ES-I3 (cell line): ENCODE measurements at regions not wholly inside any gene's neighbourhood (a gene's known extent, or its start where the extent isn't known, plus 50 kb on each side); places are given as distances from the start of the nearest gene placed in this dataset.

ENCODE experiments used
- H3K36me3 ChIP-seq: 2 replicates; pipeline ENCODE4 v1.6.1; 2013; ENCODE audit warnings: mild to moderate bottlenecking, low read length, control low read depth, moderate library complexity; ENCODE audit not compliant: insufficient read depth
- H3K4me1 ChIP-seq: 2 replicates; pipeline ENCODE4 v1.6.1; 2013; ENCODE audit warnings: mild to moderate bottlenecking, control low read depth, low read length; ENCODE audit not compliant: insufficient read depth
- H3K9ac ChIP-seq: 2 replicates; pipeline ENCODE4 v1.6.1; 2013; ENCODE audit warnings: low read depth, mild to moderate bottlenecking, low read length, moderate library complexity
- H3K9me3 ChIP-seq: 2 replicates; pipeline ENCODE4 v1.6.1; 2013; ENCODE audit warnings: mild to moderate bottlenecking, low read length, moderate library complexity; ENCODE audit not compliant: control insufficient read depth, insufficient read depth

- Histone ChIP-seq H3K9ac (no peak overlapping the region), H3K4me1 (peaks cover 6% of the 10 kb centered on the region), H3K9me3 (no peaks in the 10 kb centered on the region), H3K36me3 (no peaks in the 10 kb centered on the region)
These were observed 395.0 kb downstream of the DTHD1 start for GRCh38 chr4:36676139-36677050.

GRCh38 chr4:36677112-36677511 lies 395.7 kb downstream of the DTHD1 start:
- Histone ChIP-seq H3K36me3 (no peaks in the 10 kb centered on the region), H3K4me1 (peaks cover 6% of the 10 kb centered on the region), H3K9ac (no peak overlapping the region), H3K9me3 (no peaks in the 10 kb centered on the region)

- Histone ChIP-seq H3K36me3 (no peaks in the 10 kb centered on the region), H3K4me1 (peaks cover 6% of the 10 kb centered on the region), H3K9me3 (no peaks in the 10 kb centered on the region), H3K9ac (no peak overlapping the region)
These were observed 396.5 kb downstream of the DTHD1 start for GRCh38 chr4:36677874-36678273.

GRCh38 chr4:36687681-36688080 lies 406.3 kb downstream of the DTHD1 start:
- Histone ChIP-seq H3K9ac (no peak overlapping the region), H3K4me1 (no peaks in the 10 kb centered on the region), H3K9me3 (peaks cover 11% of the 10 kb centered on the region), H3K36me3 (no peaks in the 10 kb centered on the region)

- Histone ChIP-seq H3K9me3 (peaks cover 8% of the 10 kb centered on the region), H3K4me1 (no peaks in the 10 kb centered on the region), H3K9ac (no peak overlapping the region), H3K36me3 (no peaks in the 10 kb centered on the region)
These were observed 411.2 kb downstream of the DTHD1 start for GRCh38 chr4:36692586-36692985.

GRCh38 chr4:36702245-36702644 lies 420.8 kb downstream of the DTHD1 start:
- H3K9ac ChIP-seq: no peak overlapping the region
- H3K9me3 ChIP-seq: peaks cover 19% of the 10 kb centered on the region
- H3K4me1 ChIP-seq: no peaks in the 10 kb centered on the region
- H3K36me3 ChIP-seq: no peaks in the 10 kb centered on the region

GRCh38 chr4:36704289-36704688 lies 422.9 kb downstream of the DTHD1 start:
- H3K36me3 ChIP-seq: no peaks in the 10 kb centered on the region
- no peaks in the 10 kb centered on the region for H3K4me1 ChIP-seq
- H3K9me3 ChIP-seq: peaks cover 19% of the 10 kb centered on the region
- no peak overlapping the region for H3K9ac ChIP-seq

- no peaks in the 10 kb centered on the region for H3K36me3 ChIP-seq
- no peaks in the 10 kb centered on the region for H3K4me1 ChIP-seq
- H3K9ac ChIP-seq: no peak overlapping the region
- peaks cover 4% of the 10 kb centered on the region for H3K9me3 ChIP-seq
These were observed 428.6 kb downstream of the DTHD1 start for GRCh38 chr4:36709991-36710390.

GRCh38 chr4:36712013-36712412 lies 430.6 kb downstream of the DTHD1 start:
- Histone ChIP-seq H3K9me3 (no peaks in the 10 kb centered on the region), H3K36me3 (no peaks in the 10 kb centered on the region), H3K9ac (no peak overlapping the region), H3K4me1 (no peaks in the 10 kb centered on the region)

- Histone ChIP-seq H3K4me1 (no peaks in the 10 kb centered on the region), H3K36me3 (no peaks in the 10 kb centered on the region), H3K9me3 (no peaks in the 10 kb centered on the region), H3K9ac (no peak overlapping the region)
These were observed 435.5 kb downstream of the DTHD1 start for GRCh38 chr4:36716874-36717273.

GRCh38 chr4:36719425-36719824 lies 438.0 kb downstream of the DTHD1 start:
- H3K9me3 ChIP-seq: no peaks in the 10 kb centered on the region
- H3K4me1 ChIP-seq: no peaks in the 10 kb centered on the region
- no peaks in the 10 kb centered on the region for H3K36me3 ChIP-seq
- no peak overlapping the region for H3K9ac ChIP-seq

- no peaks in the 10 kb centered on the region for H3K4me1 ChIP-seq
- H3K9ac ChIP-seq: no peak overlapping the region
- H3K36me3 ChIP-seq: no peaks in the 10 kb centered on the region
- H3K9me3 ChIP-seq: no peaks in the 10 kb centered on the region
These were observed 441.6 kb downstream of the DTHD1 start for GRCh38 chr4:36722986-36723385.

GRCh38 chr4:36734334-36734733 lies 452.9 kb downstream of the DTHD1 start:
- no peaks in the 10 kb centered on the region for H3K36me3 ChIP-seq

GRCh38 chr4:36737691-36738090 lies 456.3 kb downstream of the DTHD1 start:
- H3K4me1 ChIP-seq: no peaks in the 10 kb centered on the region
- H3K36me3 ChIP-seq: no peaks in the 10 kb centered on the region
- no peaks in the 10 kb centered on the region for H3K9me3 ChIP-seq
- H3K9ac ChIP-seq: no peak overlapping the region

More at GRCh38 chr4:36734334-36734733, 452.9 kb downstream of the DTHD1 start:
- Histone ChIP-seq H3K9ac (no peak overlapping the region), H3K4me1 (no peaks in the 10 kb centered on the region), H3K9me3 (no peaks in the 10 kb centered on the region)

- Histone ChIP-seq H3K4me1 (no peaks in the 10 kb centered on the region), H3K9ac (no peak overlapping the region), H3K9me3 (no peaks in the 10 kb centered on the region), H3K36me3 (no peaks in the 10 kb centered on the region)
These were observed 459.4 kb downstream of the DTHD1 start for GRCh38 chr4:36740796-36741310.
